PFSK-1 (cell line): ENCODE measurements at regions not wholly inside any gene's neighbourhood (a gene's known extent, or its start where the extent isn't known, plus 50 kb on each side); places are given as distances from the start of the nearest gene placed in this dataset.

ENCODE experiments used
- POLR2AphosphoS5 ChIP-seq: IDR thresholded peaks from 2 replicates; pipeline ENCODE4 v1.6.1; 2012; ENCODE audit warnings: low read depth, mild to moderate bottlenecking, control low read depth, low read length, moderate library complexity
- REST ChIP-seq, 2 experiments: IDR thresholded peaks; 2 replicates each; pipeline versions ENCODE4 v1.6.1 to v1.8.0; 2011 to 2012; ENCODE audit warnings: low read depth in 2 of 2, low read length in 2 of 2, control low read depth in 1 of 2, inconsistent platforms in 1 of 2, mild to moderate bottlenecking in 1 of 2, moderate library complexity in 1 of 2; ENCODE audit not compliant: insufficient read depth in 1 of 2
- TAF1 ChIP-seq: IDR thresholded peaks from 2 replicates; pipeline ENCODE4 v1.6.1; 2012; ENCODE audit warnings: low read length, control low read depth, borderline replicate concordance; ENCODE audit not compliant: insufficient read depth

DNA sequence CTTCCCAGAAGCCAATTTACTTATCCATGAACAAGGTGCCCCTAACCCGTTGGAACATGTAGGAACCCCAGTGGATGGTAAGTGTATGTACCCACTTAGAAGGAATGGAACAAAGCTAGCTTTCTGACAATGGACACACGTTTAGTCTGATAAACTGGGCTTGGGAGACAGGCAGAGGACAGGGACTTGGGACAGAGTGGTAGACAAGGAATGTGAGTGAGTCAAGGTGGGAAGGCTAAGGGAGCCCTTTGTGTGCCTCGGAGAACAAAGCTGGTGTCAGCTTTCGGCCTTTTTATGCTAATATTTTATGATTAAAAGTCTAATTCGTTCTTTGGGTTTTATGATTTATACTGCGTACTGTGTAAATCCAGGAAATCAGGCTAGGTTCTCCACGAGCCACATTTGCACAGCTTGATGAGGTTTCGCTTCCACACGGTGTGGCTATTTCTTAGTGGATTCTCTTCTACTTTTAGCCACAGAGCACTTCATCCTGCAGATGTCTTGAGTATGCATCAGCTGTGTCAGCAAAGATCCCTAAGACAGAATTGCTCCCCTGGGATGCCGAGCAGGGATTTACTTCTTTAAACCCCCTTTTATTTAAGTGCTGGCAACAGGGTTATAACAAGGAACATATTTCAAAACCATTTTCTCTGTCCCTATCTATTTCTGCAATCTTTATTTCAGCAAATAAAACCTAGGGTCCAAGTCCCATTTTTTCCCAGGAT is 258.5 kb downstream of the DLEU7 start:
- TF ChIP-seq REST (IDR thresholded peaks at IDR 0.05; ENCODE audit: insufficient read depth in 1 of 2, low read depth in 2 of 2, low read length in 2 of 2) (no peak), TAF1 (no peak), POLR2AphosphoS5 (no peak)
